ENCODE measurements at regions not wholly inside any gene's neighbourhood (a gene's known extent, or its start where the extent isn't known, plus 50 kb on each side); places are given as distances from the start of the nearest gene placed in this dataset.

GRCh38 chr14:23735394-23735793, 99.2 kb downstream of the DHRS2 start:
- TF ChIP-seq CTCF (IDR thresholded peaks at IDR 0.05): no peak
- TF ChIP-seq POLR2A (IDR thresholded peaks at IDR 0.05): no peak

All from heart left ventricle (tissue), 13 donors.